Tibial nerve (tissue), 4 donors: ENCODE measurements at regions not wholly inside any gene's neighbourhood (a gene's known extent, or its start where the extent isn't known, plus 50 kb on each side); places are given as distances from the start of the nearest gene placed in this dataset.

ENCODE experiments used
- DNase-seq, 2 donors: peaks; one replicate each; pipeline ENCODE4 v3.0.0-alpha.2; 2019; ENCODE audit warnings: low spot score in 2 of 2
- H3K27ac ChIP-seq, 4 donors: fragments of 200-600 bp; sonication (generic) in 3 of 4; one replicate each; pipeline ENCODE4 v1.5.1; 2017 to 2019; ENCODE audit warnings: mild to moderate bottlenecking in 1 of 4
- H3K27me3 ChIP-seq, 2 donors: fragments of 200-600 bp; sonication (generic) in 1 of 2; one replicate each; pipeline versions ENCODE4 v1.5.1 to v1.6.0; 2017 to 2019
- H3K36me3 ChIP-seq, 3 donors: fragments of 200-600 bp; sonication (generic); one replicate each; pipeline ENCODE4 v1.5.1; 2018 to 2019
- H3K4me1 ChIP-seq, 4 donors: fragments of 200-600 bp; sonication (generic) in 3 of 4; one replicate each; pipeline ENCODE4 v1.5.1; 2017 to 2019
- H3K4me3 ChIP-seq, 4 donors: fragments of 200-600 bp; sonication (generic) in 3 of 4; one replicate each; pipeline ENCODE4 v1.5.1; 2017 to 2019; ENCODE audit warnings: mild to moderate bottlenecking in 1 of 4, moderate library complexity in 1 of 4
- H3K9me3 ChIP-seq, 4 donors: fragments of 200-600 bp; sonication (generic) in 3 of 4; one replicate each; pipeline ENCODE4 v1.5.1; 2017 to 2019
- EP300 ChIP-seq, 2 donors: sonication (generic); formaldehyde crosslinking; IDR thresholded peaks; one replicate each; pipeline ENCODE4 v1.6.1; 2017; ENCODE audit warnings: antibody characterized with exemption in 2 of 2, mild to moderate bottlenecking in 1 of 2
- POLR2A ChIP-seq, 2 donors: fragments of 450-650 bp; IDR thresholded peaks; one replicate each; pipeline ENCODE4 v1.6.1; 2017; ENCODE audit warnings: antibody characterized with exemption in 2 of 2, mild to moderate bottlenecking in 2 of 2, moderate library complexity in 2 of 2
- WGBS, 2 donors: methylation state at CpG; one replicate each; pipeline ENCODE4 v1.1.5; 2018; 5-methylcytosine and 5-hydroxymethylcytosine counted together
- TF ChIP-seq, protein P1 (sequence below), 5 experiments: fragments of 200-600 bp in 3 of 5; fragments of 450-650 bp in 2 of 5; sonication (generic) in 3 of 5; IDR thresholded peaks; one replicate each; pipeline ENCODE4 v1.5.1; 2016 to 2019; ENCODE audit warnings: antibody characterized with exemption in 5 of 5, mild to moderate bottlenecking in 3 of 5, moderate library complexity in 2 of 5

DNA sequence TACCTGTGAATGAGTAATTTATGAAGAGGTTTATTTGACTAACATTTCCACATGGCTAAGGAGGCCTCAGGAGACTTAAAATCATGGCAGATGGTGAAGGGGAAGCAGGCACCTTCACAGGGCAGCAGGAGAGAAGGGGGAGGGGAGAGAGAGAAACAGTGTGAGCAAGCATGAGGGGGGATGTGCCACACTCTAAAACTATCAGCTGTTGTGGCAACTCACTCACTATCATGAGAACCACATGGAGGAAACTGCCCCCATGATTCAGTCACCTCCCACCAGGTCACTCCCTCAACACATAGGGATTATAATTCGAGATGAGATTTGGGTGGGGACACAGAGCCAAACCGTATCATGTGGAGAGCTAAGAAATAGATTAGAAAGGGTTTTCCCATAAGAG is 309.0 kb downstream of the RDH14 start:
- TF ChIP-seq POLR2A (IDR thresholded peaks at IDR 0.05) = no peak
- TF ChIP-seq, protein P1, sequence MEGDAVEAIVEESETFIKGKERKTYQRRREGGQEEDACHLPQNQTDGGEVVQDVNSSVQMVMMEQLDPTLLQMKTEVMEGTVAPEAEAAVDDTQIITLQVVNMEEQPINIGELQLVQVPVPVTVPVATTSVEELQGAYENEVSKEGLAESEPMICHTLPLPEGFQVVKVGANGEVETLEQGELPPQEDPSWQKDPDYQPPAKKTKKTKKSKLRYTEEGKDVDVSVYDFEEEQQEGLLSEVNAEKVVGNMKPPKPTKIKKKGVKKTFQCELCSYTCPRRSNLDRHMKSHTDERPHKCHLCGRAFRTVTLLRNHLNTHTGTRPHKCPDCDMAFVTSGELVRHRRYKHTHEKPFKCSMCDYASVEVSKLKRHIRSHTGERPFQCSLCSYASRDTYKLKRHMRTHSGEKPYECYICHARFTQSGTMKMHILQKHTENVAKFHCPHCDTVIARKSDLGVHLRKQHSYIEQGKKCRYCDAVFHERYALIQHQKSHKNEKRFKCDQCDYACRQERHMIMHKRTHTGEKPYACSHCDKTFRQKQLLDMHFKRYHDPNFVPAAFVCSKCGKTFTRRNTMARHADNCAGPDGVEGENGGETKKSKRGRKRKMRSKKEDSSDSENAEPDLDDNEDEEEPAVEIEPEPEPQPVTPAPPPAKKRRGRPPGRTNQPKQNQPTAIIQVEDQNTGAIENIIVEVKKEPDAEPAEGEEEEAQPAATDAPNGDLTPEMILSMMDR (IDR thresholded peaks at IDR 0.05) = no peak
- TF ChIP-seq EP300 (IDR thresholded peaks at IDR 0.05) = no peak
- WGBS, 2 donors = 68 to 83% methylated on average over 2 of the region's 2 CpGs

DNA sequence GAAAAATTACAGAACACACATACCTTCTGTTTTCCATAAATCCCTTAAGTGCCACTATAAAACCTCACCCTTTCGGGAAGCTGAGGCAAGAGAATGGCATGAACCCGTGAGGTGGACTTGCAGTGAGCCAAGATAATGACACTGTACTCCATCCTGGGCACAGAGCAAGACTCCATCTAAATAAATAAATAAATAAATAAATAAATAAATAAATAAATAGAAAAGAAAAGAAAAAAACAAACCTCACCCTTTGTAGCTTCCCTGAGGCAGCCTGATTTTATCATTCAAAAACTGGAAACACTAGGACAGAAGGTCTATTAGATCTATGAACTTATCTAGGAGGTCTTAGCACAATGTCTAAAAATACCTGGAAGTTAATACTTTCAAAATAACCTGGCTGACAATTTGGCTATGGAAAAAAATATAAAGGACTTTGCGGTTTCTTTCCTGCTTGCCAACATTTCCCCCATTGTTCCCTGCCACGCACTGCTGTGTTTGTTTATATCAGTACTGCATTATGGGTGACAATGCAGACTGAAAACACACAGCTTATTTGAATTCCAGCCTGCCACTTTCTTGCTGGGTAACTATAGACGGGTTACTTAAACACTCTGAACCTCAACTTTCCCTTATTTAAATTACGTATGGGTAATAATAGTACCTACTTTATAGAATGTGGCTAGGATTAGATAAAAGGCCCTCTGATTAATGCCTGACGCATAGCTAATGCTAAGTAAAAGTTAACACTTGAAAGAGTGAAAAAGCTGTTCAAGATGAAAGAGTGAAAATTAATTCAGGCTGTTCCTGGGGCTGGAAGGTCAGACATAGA is 313.0 kb downstream of the RDH14 start:
- H3K27ac ChIP-seq = no peak overlapping the region
- H3K9me3 ChIP-seq = no peaks in the 10 kb centered on the region
- H3K36me3 ChIP-seq = no peaks in the 10 kb centered on the region
- 72 to 80% methylated on average over 7 of the region's 7 CpGs for WGBS, 2 donors
- no peaks in the 10 kb centered on the region for H3K27me3 ChIP-seq
- no peak for DNase-seq
- no peak overlapping the region for H3K4me3 ChIP-seq
- H3K4me1 ChIP-seq = no peaks in the 10 kb centered on the region
- TF ChIP-seq, protein P1 (IDR thresholded peaks at IDR 0.05) = no peak
- no peak for TF ChIP-seq EP300 (IDR thresholded peaks at IDR 0.05)
- TF ChIP-seq POLR2A (IDR thresholded peaks at IDR 0.05) = no peak

More for the DNA sequence above, 309.0 kb downstream of the RDH14 start:
- Histone ChIP-seq H3K4me1 (no peaks in the 10 kb centered on the region), H3K9me3 (no peaks in the 10 kb centered on the region), H3K36me3 (no peaks in the 10 kb centered on the region), H3K27me3 (no peaks in the 10 kb centered on the region), H3K4me3 (no peak overlapping the region), H3K27ac (no peak overlapping the region)
- no peak for DNase-seq

DNA sequence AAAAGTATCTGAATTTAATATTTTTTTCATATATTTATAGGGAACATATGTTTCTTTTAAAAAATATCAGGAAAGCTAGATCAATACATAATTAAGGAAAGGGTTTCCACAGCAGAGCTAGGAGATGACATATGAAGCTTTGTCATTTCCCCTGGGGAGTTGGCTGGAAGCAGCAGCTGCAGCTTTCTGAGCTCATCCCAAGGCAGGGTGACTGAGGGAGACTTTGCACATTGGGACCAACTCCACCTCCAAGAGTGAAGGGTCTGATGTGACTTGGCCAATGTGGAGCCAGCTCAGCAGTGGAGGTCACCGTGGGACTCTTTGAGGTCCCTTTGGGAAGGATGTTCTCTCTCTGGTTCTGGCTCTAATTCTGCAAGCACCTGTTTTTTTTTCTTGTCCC is 315.1 kb downstream of the RDH14 start:
- no peaks in the 10 kb centered on the region for H3K27me3 ChIP-seq
- no peak for DNase-seq
- TF ChIP-seq POLR2A (IDR thresholded peaks at IDR 0.05) = no peak
- TF ChIP-seq EP300 (IDR thresholded peaks at IDR 0.05) = no peak
- TF ChIP-seq, protein P1 (IDR thresholded peaks at IDR 0.05) = no peak
- no peaks in the 10 kb centered on the region for H3K36me3 ChIP-seq
- no peak overlapping the region for H3K27ac ChIP-seq
- H3K9me3 ChIP-seq = no peaks in the 10 kb centered on the region
- no peak overlapping the region for H3K4me3 ChIP-seq
- WGBS, 2 donors = 70 to 93% methylated on average over 1 of the region's 1 CpG
- no peaks in the 10 kb centered on the region for H3K4me1 ChIP-seq

DNA sequence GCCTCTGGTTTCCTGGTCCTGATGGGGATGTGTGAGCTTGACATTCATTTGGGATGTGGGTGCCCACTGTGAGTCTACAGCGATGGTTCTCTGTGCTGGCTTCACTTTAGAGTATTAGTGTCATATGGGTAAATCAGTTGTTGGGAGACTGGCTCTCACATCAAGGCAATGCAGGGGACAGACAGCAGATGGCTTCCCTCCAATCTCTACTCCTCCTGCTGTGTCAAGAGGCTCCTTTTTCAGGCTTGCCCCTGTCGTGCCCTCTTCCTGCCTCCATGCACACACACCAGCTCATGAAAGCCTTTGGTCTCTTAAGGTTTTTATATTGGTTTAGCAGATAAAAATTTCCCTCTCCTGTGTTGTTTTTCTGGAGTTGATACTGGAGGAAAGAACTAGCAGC is 315.6 kb downstream of the RDH14 start:
- no peaks in the 10 kb centered on the region for H3K27me3 ChIP-seq
- H3K4me1 ChIP-seq = no peaks in the 10 kb centered on the region
- TF ChIP-seq, protein P1 (IDR thresholded peaks at IDR 0.05) = no peak
- TF ChIP-seq EP300 (IDR thresholded peaks at IDR 0.05) = no peak
- no peak for TF ChIP-seq POLR2A (IDR thresholded peaks at IDR 0.05)
- DNase-seq = no peak
- 48 to 50% methylated on average over 2 of the region's 2 CpGs for WGBS, 2 donors
- H3K27ac ChIP-seq = no peak overlapping the region
- no peaks in the 10 kb centered on the region for H3K36me3 ChIP-seq
- H3K4me3 ChIP-seq = no peak overlapping the region
- no peaks in the 10 kb centered on the region for H3K9me3 ChIP-seq

DNA sequence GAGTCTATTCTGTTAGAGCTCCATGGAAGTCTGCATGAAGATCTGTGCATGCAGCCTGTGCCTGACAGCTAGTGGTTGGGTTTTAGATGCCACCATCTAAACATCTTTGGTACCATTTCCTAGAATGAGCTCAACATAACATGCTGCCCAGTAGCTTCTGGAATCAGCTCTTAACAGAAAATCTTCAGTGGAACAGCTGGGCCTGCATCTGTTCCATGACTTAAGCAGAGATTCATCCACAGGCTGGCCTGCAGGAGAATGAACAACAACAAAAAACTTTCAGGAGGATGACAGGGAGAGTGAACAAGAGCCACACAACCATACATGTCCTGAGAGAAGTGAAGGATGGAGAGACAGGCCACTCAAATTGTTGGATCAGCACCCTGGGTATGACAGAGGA is 316.6 kb downstream of the RDH14 start:
- H3K27ac ChIP-seq = no peak overlapping the region
- H3K27me3 ChIP-seq = no peaks in the 10 kb centered on the region
- no peak for DNase-seq
- H3K4me1 ChIP-seq = no peaks in the 10 kb centered on the region
- no peaks in the 10 kb centered on the region for H3K9me3 ChIP-seq
- H3K4me3 ChIP-seq = no peak overlapping the region
- no peaks in the 10 kb centered on the region for H3K36me3 ChIP-seq
- TF ChIP-seq POLR2A (IDR thresholded peaks at IDR 0.05) (no peak), EP300 (IDR thresholded peaks at IDR 0.05) (no peak)
- TF ChIP-seq, protein P1 (IDR thresholded peaks at IDR 0.05) = no peak
